ENCODE measurements at regions not wholly inside any gene's neighbourhood (a gene's known extent, or its start where the extent isn't known, plus 50 kb on each side); places are given as distances from the start of the nearest gene placed in this dataset.
"Not testable (repeated sequence)": the region's sequence is repeated elsewhere in the genome, so short reads cannot be mapped to it uniquely, and the experiment has no call there.

GRCh38 chr1:30123896-30124295 lies 599.5 kb downstream of the MATN1 start:
- DNase-seq (ENCODE audit: low spot score) = no peak

- no peak for DNase-seq (ENCODE audit: low spot score)
Observed at GRCh38 chr1:30123036-30123435, 600.3 kb downstream of the MATN1 start.

DNA sequence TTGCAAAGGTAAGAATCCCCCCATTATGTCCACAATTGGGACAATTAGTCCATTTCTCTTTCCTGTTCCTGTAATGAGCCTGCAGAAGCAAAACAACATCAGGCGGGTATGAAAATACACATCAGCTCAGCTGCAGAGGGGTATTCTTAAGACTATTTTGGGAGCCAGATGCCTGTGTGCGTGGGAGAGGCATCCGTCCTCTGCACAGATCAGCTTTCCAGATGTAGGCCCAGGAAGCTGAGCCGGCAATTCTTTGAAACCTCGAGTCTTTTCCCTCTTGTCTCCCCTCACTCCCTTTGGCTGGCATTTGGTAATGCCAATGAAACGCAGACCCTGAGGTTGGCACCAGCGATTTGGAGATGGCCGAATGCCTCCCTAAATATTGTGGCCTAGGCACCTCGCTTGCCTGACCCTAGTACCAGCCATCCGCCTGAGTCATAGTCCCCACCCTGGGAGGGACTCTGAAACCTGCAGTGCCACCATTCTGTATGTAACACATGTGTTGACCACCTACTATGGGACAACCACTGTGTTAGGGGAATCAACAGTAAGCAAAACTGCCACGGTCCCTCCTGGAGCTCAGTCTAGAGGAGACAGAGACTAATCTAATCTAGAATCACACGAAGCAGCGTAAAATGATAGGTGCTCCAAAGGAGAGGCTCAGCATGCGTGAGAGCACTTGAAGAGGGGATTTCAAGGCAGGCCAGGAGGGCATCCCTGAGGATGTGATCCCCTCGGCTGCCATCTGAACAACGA lies 603.0 kb downstream of the MATN1 start:
- DNase-seq (ENCODE audit: low spot score) = no peak

GRCh38 chr1:30117685-30118084 lies 605.7 kb downstream of the MATN1 start:
- DNase-seq (ENCODE audit: low spot score) = no peak

DNA sequence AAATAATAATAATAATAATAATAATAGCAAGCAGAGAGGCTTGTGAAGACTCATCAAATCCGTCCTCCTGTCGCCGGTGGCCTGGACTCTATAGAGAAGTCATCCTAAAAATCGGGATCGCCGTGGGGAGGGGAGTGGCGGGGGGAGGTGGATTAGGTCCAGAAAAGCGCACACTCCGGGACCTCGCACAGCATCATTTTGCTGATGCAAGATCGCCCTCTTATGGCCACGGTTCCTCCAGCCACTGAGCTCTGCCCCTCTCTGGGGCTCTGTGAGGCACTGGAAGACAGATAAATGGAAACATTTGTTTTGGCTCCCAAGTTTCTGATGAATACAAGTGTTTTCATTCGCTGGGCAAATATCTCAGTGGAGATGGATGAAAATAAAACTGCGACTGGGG lies 612.0 kb downstream of the MATN1 start:
- DNase-seq (ENCODE audit: low spot score) = peak; percentile 24

DNA sequence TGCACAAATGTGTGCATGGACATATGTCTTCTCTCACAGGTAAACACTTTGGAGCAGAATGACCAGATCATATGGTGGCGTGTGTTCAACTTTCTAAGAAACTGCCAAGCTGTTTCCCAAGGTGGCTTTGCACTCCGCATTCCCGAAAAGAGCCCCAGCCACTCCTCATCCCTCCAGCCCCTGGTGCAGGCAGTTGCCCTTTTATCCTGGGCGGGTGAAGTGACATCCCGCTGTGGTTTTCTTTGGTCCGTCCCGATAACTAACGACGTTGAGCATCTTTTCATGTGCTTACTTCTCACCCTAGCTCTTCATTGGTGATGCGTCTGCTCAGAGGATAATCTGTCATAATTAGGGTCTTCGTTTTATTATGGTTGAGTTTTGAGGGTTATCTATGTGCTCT lies 612.5 kb downstream of the MATN1 start:
- DNase-seq (ENCODE audit: low spot score) = no peak

DNA sequence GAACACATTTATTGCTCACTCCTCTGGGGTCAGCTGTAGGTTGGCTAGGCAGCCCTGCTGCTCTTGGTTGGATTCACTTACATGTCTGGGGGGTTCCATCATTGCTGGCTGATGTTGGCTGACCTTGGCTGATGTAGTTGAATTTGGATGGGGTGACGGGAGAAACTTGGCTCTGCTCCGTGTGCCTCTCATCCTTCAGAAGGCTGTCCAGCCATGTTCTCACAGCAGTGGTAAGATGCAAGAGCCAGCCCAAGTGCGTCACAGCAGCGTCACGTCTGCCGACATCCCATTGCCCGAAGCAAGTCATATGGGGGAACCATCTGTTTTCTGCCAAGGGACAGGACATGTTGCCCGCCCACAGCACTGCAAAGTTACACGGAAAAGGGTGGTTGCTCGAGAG lies 613.5 kb downstream of the MATN1 start:
- DNase-seq (ENCODE audit: low spot score) = no peak

GRCh38 chr1:30108186-30108585 lies 615.2 kb downstream of the MATN1 start:
- no peak for DNase-seq (ENCODE audit: low spot score)

DNA sequence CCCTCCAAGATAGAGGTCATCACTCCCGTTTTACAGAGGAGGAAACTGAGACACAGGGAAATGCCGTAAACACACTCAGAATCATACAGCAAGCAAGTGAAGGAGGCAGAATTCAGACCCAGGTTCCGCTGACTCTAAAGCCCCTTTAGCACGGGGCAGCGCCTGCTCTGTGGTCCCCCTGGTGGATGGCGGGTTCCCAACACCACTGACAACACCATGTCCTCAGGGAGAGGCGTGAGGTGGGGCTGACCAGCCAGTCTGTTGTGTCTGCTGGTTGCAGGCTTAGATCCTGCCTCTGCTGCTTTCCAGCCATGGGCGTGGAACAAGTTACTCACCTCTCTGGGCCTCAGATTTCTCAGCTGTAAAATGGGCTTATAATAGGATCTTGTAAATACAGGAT lies 617.3 kb downstream of the MATN1 start:
- no peak for DNase-seq (ENCODE audit: low spot score)

- DNase-seq (ENCODE audit: low spot score) = no peak
Observed at GRCh38 chr1:30104551-30104950, 618.8 kb downstream of the MATN1 start.

GRCh38 chr1:30103708-30104411 lies 619.5 kb downstream of the MATN1 start:
- no peak for DNase-seq (ENCODE audit: low spot score)

- no peak for DNase-seq (ENCODE audit: low spot score)
Observed at GRCh38 chr1:30102605-30103004, 620.8 kb downstream of the MATN1 start.

- no peak for DNase-seq (ENCODE audit: low spot score)
Observed at GRCh38 chr1:30101487-30102227, 621.7 kb downstream of the MATN1 start.

- DNase-seq (ENCODE audit: low spot score) = no peak
Observed at GRCh38 chr1:30101016-30101415, 622.4 kb downstream of the MATN1 start.

- DNase-seq (ENCODE audit: low spot score) = no peak
Observed at GRCh38 chr1:30100524-30100862, 622.9 kb downstream of the MATN1 start.

DNA sequence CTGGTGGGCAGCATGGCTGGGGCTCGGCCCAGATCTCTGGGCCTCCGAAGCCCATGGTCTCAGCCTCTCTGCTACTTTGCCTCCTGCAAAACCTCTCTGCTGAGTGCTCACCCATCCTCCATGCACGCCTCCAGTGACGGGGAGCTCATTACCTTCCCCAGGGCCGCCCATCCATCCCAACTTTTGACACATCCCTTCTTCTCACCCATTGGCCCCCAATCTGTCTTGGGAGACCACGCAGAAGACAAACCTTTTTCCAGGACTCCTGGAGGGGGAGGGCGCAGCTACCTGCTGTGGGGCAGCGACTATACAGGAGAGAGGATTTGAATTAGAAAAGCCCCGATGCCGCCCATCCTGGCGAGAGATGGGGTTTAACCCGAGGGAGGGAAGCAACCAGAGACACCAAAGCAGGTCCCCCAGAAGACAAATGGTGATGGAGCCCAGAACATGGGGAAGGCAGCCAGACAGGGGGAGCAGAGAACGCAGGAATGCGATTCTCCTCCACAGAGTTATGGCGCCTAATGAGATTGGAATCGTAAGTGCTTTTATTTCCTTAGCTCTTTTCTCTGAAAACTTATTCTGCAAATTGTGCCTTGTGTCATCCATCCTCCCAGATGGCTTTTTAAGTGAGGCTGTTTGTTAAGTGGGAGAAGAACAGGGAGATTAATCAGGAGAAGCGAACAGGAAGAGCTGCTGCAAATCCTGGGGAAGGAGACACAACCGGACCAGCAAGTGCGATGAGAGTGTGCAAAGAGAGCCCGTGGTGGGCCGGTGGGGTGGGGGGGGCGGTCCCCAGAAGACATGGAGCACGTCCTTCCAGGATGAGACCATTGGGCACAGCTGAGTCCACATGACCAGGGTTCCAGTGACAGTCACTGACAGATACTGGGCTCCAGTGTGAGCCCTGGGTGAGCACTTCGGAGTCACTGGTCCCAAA lies 623.5 kb downstream of the MATN1 start:
- DNase-seq (ENCODE audit: low spot score) = no peak

- not testable (repeated sequence) for DNase-seq (ENCODE audit: low spot score)
Observed at GRCh38 chr1:30097851-30098250, 625.5 kb downstream of the MATN1 start.

DNA sequence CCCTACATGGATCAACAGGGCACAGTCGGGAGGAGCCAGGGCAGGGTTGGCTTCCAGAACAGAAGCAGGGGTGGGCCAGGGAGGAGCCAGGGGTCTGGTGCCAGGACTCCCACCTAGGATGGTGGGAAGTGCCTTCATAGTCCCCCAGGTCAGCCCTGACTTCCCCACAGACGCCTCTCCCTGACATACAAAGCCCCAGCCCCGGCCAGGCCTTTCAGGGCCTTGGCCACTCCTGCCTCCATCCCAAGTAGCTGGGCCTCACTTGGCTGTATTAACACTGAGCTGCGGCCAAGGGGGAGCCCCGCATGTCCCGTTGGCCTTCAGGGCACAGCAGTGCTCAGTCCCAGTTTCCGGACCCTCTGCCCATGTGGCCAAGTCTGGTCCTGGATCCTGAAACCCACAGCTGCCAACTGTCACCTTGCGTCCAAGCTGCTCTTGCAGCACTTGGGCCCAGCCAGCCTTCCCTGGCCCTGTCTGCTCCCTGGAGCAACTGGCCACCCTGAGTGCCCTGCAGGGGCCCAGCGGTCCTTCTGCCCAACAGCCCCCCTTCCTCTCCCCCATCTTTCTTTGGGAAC lies 627.8 kb downstream of the MATN1 start:
- no peak for DNase-seq (ENCODE audit: low spot score)

DNA sequence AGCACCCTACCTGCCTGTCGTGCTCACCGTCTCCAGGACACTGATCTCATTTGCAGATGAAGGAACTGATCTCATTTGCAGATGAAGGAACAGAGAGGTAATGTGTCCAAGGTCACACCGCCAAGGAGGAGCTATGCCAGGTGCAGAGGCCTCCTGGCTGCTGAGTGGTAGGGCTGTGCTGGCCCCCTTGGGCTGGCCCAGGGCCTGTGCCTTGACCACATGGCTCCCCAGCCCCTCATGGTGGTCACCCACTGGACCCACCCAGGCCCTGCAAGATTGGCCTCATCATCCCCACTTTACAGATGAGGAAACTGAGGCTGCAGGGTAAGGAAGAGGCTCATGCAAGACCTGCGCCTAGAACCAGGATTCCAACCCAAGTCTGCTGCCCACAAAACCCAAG lies 628.3 kb downstream of the MATN1 start:
- no peak for DNase-seq (ENCODE audit: low spot score)

- no peak for DNase-seq (ENCODE audit: low spot score)
Observed at GRCh38 chr1:30092051-30092858, 631.1 kb downstream of the MATN1 start.

Measured in COLO829 (cell line).